H9 (cell line): ENCODE measurements at regions not wholly inside any gene's neighbourhood (a gene's known extent, or its start where the extent isn't known, plus 50 kb on each side); places are given as distances from the start of the nearest gene placed in this dataset.
A peak's percentile ranks its signal among the peaks of the same experiment; 100 is the strongest.

Experiments
- DNase-seq: peaks from one replicate; pipeline ENCODE4 v3.0.0-alpha.2; 2017
- H2AFZ ChIP-seq: one replicate; pipeline ENCODE4 v1.6.1; 2013; ENCODE audit warnings: mild to moderate bottlenecking, low read length, control low read depth, moderate library complexity
- H2AK5ac ChIP-seq: 2 replicates; pipeline ENCODE4 v1.6.1; 2013; ENCODE audit warnings: low read length, control low read depth, mixed read lengths; ENCODE audit not compliant: insufficient read length
- H2BK120ac ChIP-seq: one replicate; pipeline ENCODE4 v1.6.1; 2013; ENCODE audit warnings: low read depth, mild to moderate bottlenecking, low read length, control low read depth, inconsistent platforms; ENCODE audit not compliant: poor library complexity, severe bottlenecking
- H2BK12ac ChIP-seq: 2 replicates; pipeline ENCODE4 v1.6.1; 2013; ENCODE audit warnings: low read length, control low read depth, mixed read lengths, low read depth; ENCODE audit not compliant: insufficient read length
- H2BK15ac ChIP-seq: 2 replicates; pipeline ENCODE4 v1.6.1; 2013; ENCODE audit warnings: low read depth, low read length, control low read depth
- H2BK20ac ChIP-seq: one replicate; pipeline ENCODE4 v1.6.1; 2013; ENCODE audit warnings: low read depth, mild to moderate bottlenecking, low read length, control low read depth, inconsistent platforms; ENCODE audit not compliant: poor library complexity, severe bottlenecking
- H2BK5ac ChIP-seq: 2 replicates; pipeline ENCODE4 v1.6.1; 2013; ENCODE audit warnings: low read length, control low read depth, mixed read lengths; ENCODE audit not compliant: insufficient read length
- H3K14ac ChIP-seq: 2 replicates; pipeline ENCODE4 v1.6.1; 2013; ENCODE audit warnings: low read length, control low read depth; ENCODE audit not compliant: insufficient read depth
- H3K18ac ChIP-seq: 2 replicates; pipeline ENCODE4 v1.6.1; 2013; ENCODE audit warnings: low read depth, mild to moderate bottlenecking, mixed read lengths, low read length, control low read depth; ENCODE audit not compliant: insufficient read length
- H3K23ac ChIP-seq: 2 replicates; pipeline ENCODE4 v1.6.1; 2013; ENCODE audit warnings: low read length, control low read depth, mixed read lengths, low read depth; ENCODE audit not compliant: insufficient read length
- H3K23me2 ChIP-seq: 2 replicates; pipeline ENCODE4 v1.6.1; 2013; ENCODE audit warnings: low read depth, mild to moderate bottlenecking, mixed read lengths, low read length, control low read depth; ENCODE audit not compliant: insufficient read length, poor library complexity, severe bottlenecking
- H3K27ac ChIP-seq: 2 replicates; pipeline ENCODE4 v1.5.1; 2013; ENCODE audit warnings: low read length, control low read depth, mixed read lengths, low read depth; ENCODE audit not compliant: insufficient read length
- H3K27me3 ChIP-seq: 2 replicates; pipeline ENCODE4 v1.6.1; 2013; ENCODE audit warnings: low read length, control low read depth, inconsistent platforms; ENCODE audit not compliant: insufficient read depth
- H3K4ac ChIP-seq: 2 replicates; pipeline ENCODE4 v1.6.1; 2013; ENCODE audit warnings: low read depth, mild to moderate bottlenecking, control low read depth, inconsistent platforms, low read length, moderate library complexity
- H3K4me1 ChIP-seq: 2 replicates; pipeline ENCODE4 v1.6.1; 2013; ENCODE audit warnings: low read length, control low read depth, inconsistent platforms; ENCODE audit not compliant: insufficient read depth
- H3K4me2 ChIP-seq: 2 replicates; pipeline ENCODE4 v1.6.1; 2013; ENCODE audit warnings: low read length, control low read depth, mixed read lengths; ENCODE audit not compliant: insufficient read length, insufficient read depth
- H3K56ac ChIP-seq: 2 replicates; pipeline ENCODE4 v1.6.1; 2013; ENCODE audit warnings: low read depth, mild to moderate bottlenecking, mixed read lengths, low read length, control low read depth; ENCODE audit not compliant: insufficient read length
- H3K79me1 ChIP-seq: 2 replicates; pipeline ENCODE4 v1.6.1; 2013; ENCODE audit warnings: low read depth, mild to moderate bottlenecking, moderate library complexity, low read length, control low read depth, inconsistent platforms; ENCODE audit not compliant: insufficient read depth, poor library complexity, severe bottlenecking
- H3K79me2 ChIP-seq: 2 replicates; pipeline ENCODE4 v1.6.1; 2013; ENCODE audit warnings: low read length, control low read depth, inconsistent platforms; ENCODE audit not compliant: insufficient read depth
- H3K9ac ChIP-seq: 2 replicates; pipeline ENCODE4 v1.6.1; 2013; ENCODE audit warnings: low read length, control low read depth, mixed read lengths; ENCODE audit not compliant: insufficient read length; ENCODE audit errors: extremely low read depth
- H3K9me3 ChIP-seq: one replicate; pipeline ENCODE4 v1.6.1; 2013; ENCODE audit warnings: low read depth, low read length, inconsistent platforms; ENCODE audit not compliant: control insufficient read depth
- H3T11ph ChIP-seq: one replicate; pipeline ENCODE4 v1.6.1; 2013; ENCODE audit warnings: mild to moderate bottlenecking, low read length, control low read depth, inconsistent platforms
- H4K20me1 ChIP-seq: one replicate; pipeline ENCODE4 v1.6.1; 2013; ENCODE audit not compliant: control insufficient read depth, insufficient read length, insufficient read depth
- H4K5ac ChIP-seq: 2 replicates; pipeline ENCODE4 v1.6.1; 2013; ENCODE audit warnings: low read depth, mild to moderate bottlenecking, mixed read lengths, low read length, control low read depth; ENCODE audit not compliant: insufficient read length
- H4K8ac ChIP-seq: replicated peaks from 2 replicates; pipeline ENCODE4 v1.6.1; 2013; ENCODE audit warnings: low read length, control low read depth, mixed read lengths, low read depth; ENCODE audit not compliant: insufficient read length
- H4K91ac ChIP-seq: 2 replicates; pipeline ENCODE4 v1.6.1; 2013; ENCODE audit warnings: low read depth, mild to moderate bottlenecking, moderate library complexity, mixed read lengths, low read length, control low read depth; ENCODE audit not compliant: insufficient read length
- H3K27ac Mint-ChIP-seq, 3 experiments: 2 replicates in 2 of 3; 3 replicates in 1 of 3; pipeline ENCODE4 v1.8.0; 2020 to 2021; ENCODE audit warnings: mixed read lengths in 3 of 3, mild to moderate bottlenecking in 1 of 3, moderate library complexity in 1 of 3
- H3K27me3 Mint-ChIP-seq: 2 replicates; pipeline ENCODE4 v1.8.0; 2021; ENCODE audit warnings: low read depth, mild to moderate bottlenecking, moderate library complexity, mixed read lengths
- H3K36me3 Mint-ChIP-seq, 3 experiments: 2 replicates in 2 of 3; 3 replicates in 1 of 3; pipeline ENCODE4 v1.8.0; 2020 to 2021; ENCODE audit warnings: low read depth in 3 of 3, mixed read lengths in 3 of 3; ENCODE audit not compliant: insufficient read depth in 1 of 3
- H3K4me1 Mint-ChIP-seq, 2 experiments: 2 replicates each; pipeline ENCODE4 v1.8.0; 2020; ENCODE audit warnings: mixed read lengths in 2 of 2
- H3K4me3 Mint-ChIP-seq, 2 experiments: 2 replicates in 1 of 2; 3 replicates in 1 of 2; pipeline ENCODE4 v1.8.0; 2020 to 2021; ENCODE audit warnings: mild to moderate bottlenecking in 2 of 2, mixed read lengths in 2 of 2, moderate library complexity in 1 of 2
- H3K9me3 Mint-ChIP-seq, 2 experiments: 2 replicates in 1 of 2; 3 replicates in 1 of 2; pipeline ENCODE4 v1.8.0; 2020; ENCODE audit warnings: mild to moderate bottlenecking in 2 of 2, mixed read lengths in 2 of 2, moderate library complexity in 1 of 2
- WGBS: extraction: QIAGEN DNeasy Blood & Tissue Kit; methylation state at CpG from one replicate; pipeline ENCODE4 v1.1.7; 2013; ENCODE audit warnings: missing lambda C conversion rate, low lambda C conversion rate, mixed read lengths; ENCODE audit not compliant: insufficient read length; ENCODE audit errors: extremely low coverage; 5-methylcytosine and 5-hydroxymethylcytosine counted together
- TF ChIP-seq, protein P1 (sequence below): fragments of 200-600 bp; sonication (generic); conservative IDR thresholded peaks from 3 replicates; pipeline ENCODE4 v1.8.0; 2021; ENCODE audit warnings: antibody characterized with exemption, mild to moderate bottlenecking

DNA sequence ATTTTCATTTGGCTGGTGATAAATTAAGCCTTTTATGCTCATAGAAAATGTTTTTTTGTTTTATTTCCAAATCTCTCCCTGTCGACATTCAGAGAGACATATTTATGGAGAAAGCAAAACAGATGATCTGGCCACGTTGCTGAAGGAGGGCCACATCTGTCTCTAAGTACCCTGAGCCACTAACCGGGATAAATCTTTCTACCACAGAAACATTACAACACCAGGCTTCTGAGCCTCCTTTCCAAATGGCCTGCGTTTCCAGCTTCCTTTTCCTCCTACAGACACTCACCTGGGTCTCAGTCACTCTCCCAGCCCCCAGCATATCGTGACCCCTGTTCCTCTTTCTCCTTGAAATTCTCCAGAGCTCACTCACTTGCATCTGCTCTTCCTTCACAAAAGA is 161.0 kb downstream of the ARRDC4 start:
- Histone ChIP-seq H3K79me1 (no peaks in the 10 kb centered on the region), H2AFZ (no peak overlapping the region), H2BK20ac (no peak overlapping the region), H3K14ac (no peak overlapping the region), H3K4ac (no peak overlapping the region), H2BK15ac (no peak overlapping the region), H3K27ac (no peak overlapping the region), H3K23me2 (no peaks in the 10 kb centered on the region), H3K9me3 (no peaks in the 10 kb centered on the region), H4K20me1 (no peaks in the 10 kb centered on the region), H2BK120ac (no peak overlapping the region), H2BK12ac (no peak overlapping the region), H3K4me2 (no peak overlapping the region), H3T11ph (no peak overlapping the region), H3K79me2 (no peaks in the 10 kb centered on the region), H2BK5ac (no peak overlapping the region), H3K27me3 (no peaks in the 10 kb centered on the region), H4K5ac (no peak overlapping the region), H3K9ac (no peak overlapping the region), H3K23ac (no peak overlapping the region), H4K8ac (no peak overlapping the region), H3K18ac (no peak overlapping the region), H2AK5ac (no peak overlapping the region), H3K56ac (no peak overlapping the region), H4K91ac (no peak overlapping the region), H3K4me1 (no peaks in the 10 kb centered on the region)
- no peaks in the 10 kb centered on the region for H3K27me3 Mint-ChIP-seq
- no CpG with 5 or more reads among the region's 5 CpGs for WGBS
- H3K4me1 Mint-ChIP-seq = peaks cover 0 to 10% of the 10 kb centered on the region in 2 experiments; a peak in 2 of 4 replicates
- peaks cover 2 to 3% of the 10 kb centered on the region in 2 experiments; a peak in 1 of 5 replicates for H3K9me3 Mint-ChIP-seq
- no peak overlapping the region for H3K4me3 Mint-ChIP-seq
- H3K27ac Mint-ChIP-seq = peak overlapping the region in 1 of 3 experiments; percentile 16; a peak in 1 of 7 replicates
- no peaks in the 10 kb centered on the region for H3K36me3 Mint-ChIP-seq
- no peak for DNase-seq
- TF ChIP-seq, protein P1, sequence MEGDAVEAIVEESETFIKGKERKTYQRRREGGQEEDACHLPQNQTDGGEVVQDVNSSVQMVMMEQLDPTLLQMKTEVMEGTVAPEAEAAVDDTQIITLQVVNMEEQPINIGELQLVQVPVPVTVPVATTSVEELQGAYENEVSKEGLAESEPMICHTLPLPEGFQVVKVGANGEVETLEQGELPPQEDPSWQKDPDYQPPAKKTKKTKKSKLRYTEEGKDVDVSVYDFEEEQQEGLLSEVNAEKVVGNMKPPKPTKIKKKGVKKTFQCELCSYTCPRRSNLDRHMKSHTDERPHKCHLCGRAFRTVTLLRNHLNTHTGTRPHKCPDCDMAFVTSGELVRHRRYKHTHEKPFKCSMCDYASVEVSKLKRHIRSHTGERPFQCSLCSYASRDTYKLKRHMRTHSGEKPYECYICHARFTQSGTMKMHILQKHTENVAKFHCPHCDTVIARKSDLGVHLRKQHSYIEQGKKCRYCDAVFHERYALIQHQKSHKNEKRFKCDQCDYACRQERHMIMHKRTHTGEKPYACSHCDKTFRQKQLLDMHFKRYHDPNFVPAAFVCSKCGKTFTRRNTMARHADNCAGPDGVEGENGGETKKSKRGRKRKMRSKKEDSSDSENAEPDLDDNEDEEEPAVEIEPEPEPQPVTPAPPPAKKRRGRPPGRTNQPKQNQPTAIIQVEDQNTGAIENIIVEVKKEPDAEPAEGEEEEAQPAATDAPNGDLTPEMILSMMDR = no peak
